H9 (cell line): ENCODE measurements at regions not wholly inside any gene's neighbourhood (a gene's known extent, or its start where the extent isn't known, plus 50 kb on each side); places are given as distances from the start of the nearest gene placed in this dataset.

Source experiments
- DNase-seq: peaks from one replicate; pipeline ENCODE4 v3.0.0-alpha.2; 2017
- H2AFZ ChIP-seq: one replicate; pipeline ENCODE4 v1.6.1; 2013; ENCODE audit warnings: mild to moderate bottlenecking, low read length, control low read depth, moderate library complexity
- H2AK5ac ChIP-seq: 2 replicates; pipeline ENCODE4 v1.6.1; 2013; ENCODE audit warnings: low read length, control low read depth, mixed read lengths; ENCODE audit not compliant: insufficient read length
- H2BK120ac ChIP-seq: one replicate; pipeline ENCODE4 v1.6.1; 2013; ENCODE audit warnings: low read depth, mild to moderate bottlenecking, low read length, control low read depth, inconsistent platforms; ENCODE audit not compliant: poor library complexity, severe bottlenecking
- H2BK12ac ChIP-seq: 2 replicates; pipeline ENCODE4 v1.6.1; 2013; ENCODE audit warnings: low read length, control low read depth, mixed read lengths, low read depth; ENCODE audit not compliant: insufficient read length
- H2BK15ac ChIP-seq: 2 replicates; pipeline ENCODE4 v1.6.1; 2013; ENCODE audit warnings: low read depth, low read length, control low read depth
- H2BK20ac ChIP-seq: one replicate; pipeline ENCODE4 v1.6.1; 2013; ENCODE audit warnings: low read depth, mild to moderate bottlenecking, low read length, control low read depth, inconsistent platforms; ENCODE audit not compliant: poor library complexity, severe bottlenecking
- H2BK5ac ChIP-seq: 2 replicates; pipeline ENCODE4 v1.6.1; 2013; ENCODE audit warnings: low read length, control low read depth, mixed read lengths; ENCODE audit not compliant: insufficient read length
- H3K14ac ChIP-seq: 2 replicates; pipeline ENCODE4 v1.6.1; 2013; ENCODE audit warnings: low read length, control low read depth; ENCODE audit not compliant: insufficient read depth
- H3K18ac ChIP-seq: 2 replicates; pipeline ENCODE4 v1.6.1; 2013; ENCODE audit warnings: low read depth, mild to moderate bottlenecking, mixed read lengths, low read length, control low read depth; ENCODE audit not compliant: insufficient read length
- H3K23ac ChIP-seq: 2 replicates; pipeline ENCODE4 v1.6.1; 2013; ENCODE audit warnings: low read length, control low read depth, mixed read lengths, low read depth; ENCODE audit not compliant: insufficient read length
- H3K23me2 ChIP-seq: 2 replicates; pipeline ENCODE4 v1.6.1; 2013; ENCODE audit warnings: low read depth, mild to moderate bottlenecking, mixed read lengths, low read length, control low read depth; ENCODE audit not compliant: insufficient read length, poor library complexity, severe bottlenecking
- H3K27ac ChIP-seq: 2 replicates; pipeline ENCODE4 v1.5.1; 2013; ENCODE audit warnings: low read length, control low read depth, mixed read lengths, low read depth; ENCODE audit not compliant: insufficient read length
- H3K27me3 ChIP-seq: 2 replicates; pipeline ENCODE4 v1.6.1; 2013; ENCODE audit warnings: low read length, control low read depth, inconsistent platforms; ENCODE audit not compliant: insufficient read depth
- H3K4ac ChIP-seq: 2 replicates; pipeline ENCODE4 v1.6.1; 2013; ENCODE audit warnings: low read depth, mild to moderate bottlenecking, control low read depth, inconsistent platforms, low read length, moderate library complexity
- H3K4me1 ChIP-seq: 2 replicates; pipeline ENCODE4 v1.6.1; 2013; ENCODE audit warnings: low read length, control low read depth, inconsistent platforms; ENCODE audit not compliant: insufficient read depth
- H3K4me2 ChIP-seq: 2 replicates; pipeline ENCODE4 v1.6.1; 2013; ENCODE audit warnings: low read length, control low read depth, mixed read lengths; ENCODE audit not compliant: insufficient read length, insufficient read depth
- H3K56ac ChIP-seq: 2 replicates; pipeline ENCODE4 v1.6.1; 2013; ENCODE audit warnings: low read depth, mild to moderate bottlenecking, mixed read lengths, low read length, control low read depth; ENCODE audit not compliant: insufficient read length
- H3K79me1 ChIP-seq: 2 replicates; pipeline ENCODE4 v1.6.1; 2013; ENCODE audit warnings: low read depth, mild to moderate bottlenecking, moderate library complexity, low read length, control low read depth, inconsistent platforms; ENCODE audit not compliant: insufficient read depth, poor library complexity, severe bottlenecking
- H3K79me2 ChIP-seq: 2 replicates; pipeline ENCODE4 v1.6.1; 2013; ENCODE audit warnings: low read length, control low read depth, inconsistent platforms; ENCODE audit not compliant: insufficient read depth
- H3K9ac ChIP-seq: 2 replicates; pipeline ENCODE4 v1.6.1; 2013; ENCODE audit warnings: low read length, control low read depth, mixed read lengths; ENCODE audit not compliant: insufficient read length; ENCODE audit errors: extremely low read depth
- H3K9me3 ChIP-seq: one replicate; pipeline ENCODE4 v1.6.1; 2013; ENCODE audit warnings: low read depth, low read length, inconsistent platforms; ENCODE audit not compliant: control insufficient read depth
- H3T11ph ChIP-seq: one replicate; pipeline ENCODE4 v1.6.1; 2013; ENCODE audit warnings: mild to moderate bottlenecking, low read length, control low read depth, inconsistent platforms
- H4K20me1 ChIP-seq: one replicate; pipeline ENCODE4 v1.6.1; 2013; ENCODE audit not compliant: control insufficient read depth, insufficient read length, insufficient read depth
- H4K5ac ChIP-seq: 2 replicates; pipeline ENCODE4 v1.6.1; 2013; ENCODE audit warnings: low read depth, mild to moderate bottlenecking, mixed read lengths, low read length, control low read depth; ENCODE audit not compliant: insufficient read length
- H4K8ac ChIP-seq: replicated peaks from 2 replicates; pipeline ENCODE4 v1.6.1; 2013; ENCODE audit warnings: low read length, control low read depth, mixed read lengths, low read depth; ENCODE audit not compliant: insufficient read length
- H4K91ac ChIP-seq: 2 replicates; pipeline ENCODE4 v1.6.1; 2013; ENCODE audit warnings: low read depth, mild to moderate bottlenecking, moderate library complexity, mixed read lengths, low read length, control low read depth; ENCODE audit not compliant: insufficient read length
- H3K27ac Mint-ChIP-seq, 3 experiments: 2 replicates in 2 of 3; 3 replicates in 1 of 3; pipeline ENCODE4 v1.8.0; 2020 to 2021; ENCODE audit warnings: mixed read lengths in 3 of 3, mild to moderate bottlenecking in 1 of 3, moderate library complexity in 1 of 3
- H3K27me3 Mint-ChIP-seq: 2 replicates; pipeline ENCODE4 v1.8.0; 2021; ENCODE audit warnings: low read depth, mild to moderate bottlenecking, moderate library complexity, mixed read lengths
- H3K36me3 Mint-ChIP-seq, 3 experiments: 2 replicates in 2 of 3; 3 replicates in 1 of 3; pipeline ENCODE4 v1.8.0; 2020 to 2021; ENCODE audit warnings: low read depth in 3 of 3, mixed read lengths in 3 of 3; ENCODE audit not compliant: insufficient read depth in 1 of 3
- H3K4me1 Mint-ChIP-seq, 2 experiments: 2 replicates each; pipeline ENCODE4 v1.8.0; 2020; ENCODE audit warnings: mixed read lengths in 2 of 2
- H3K4me3 Mint-ChIP-seq, 2 experiments: 2 replicates in 1 of 2; 3 replicates in 1 of 2; pipeline ENCODE4 v1.8.0; 2020 to 2021; ENCODE audit warnings: mild to moderate bottlenecking in 2 of 2, mixed read lengths in 2 of 2, moderate library complexity in 1 of 2
- H3K9me3 Mint-ChIP-seq, 2 experiments: 2 replicates in 1 of 2; 3 replicates in 1 of 2; pipeline ENCODE4 v1.8.0; 2020; ENCODE audit warnings: mild to moderate bottlenecking in 2 of 2, mixed read lengths in 2 of 2, moderate library complexity in 1 of 2
- WGBS: extraction: QIAGEN DNeasy Blood & Tissue Kit; methylation state at CpG from one replicate; pipeline ENCODE4 v1.1.7; 2013; ENCODE audit warnings: missing lambda C conversion rate, low lambda C conversion rate, mixed read lengths; ENCODE audit not compliant: insufficient read length; ENCODE audit errors: extremely low coverage; 5-methylcytosine and 5-hydroxymethylcytosine counted together
- TF ChIP-seq, protein P1 (sequence below): fragments of 200-600 bp; sonication (generic); conservative IDR thresholded peaks from 3 replicates; pipeline ENCODE4 v1.8.0; 2021; ENCODE audit warnings: antibody characterized with exemption, mild to moderate bottlenecking

DNA sequence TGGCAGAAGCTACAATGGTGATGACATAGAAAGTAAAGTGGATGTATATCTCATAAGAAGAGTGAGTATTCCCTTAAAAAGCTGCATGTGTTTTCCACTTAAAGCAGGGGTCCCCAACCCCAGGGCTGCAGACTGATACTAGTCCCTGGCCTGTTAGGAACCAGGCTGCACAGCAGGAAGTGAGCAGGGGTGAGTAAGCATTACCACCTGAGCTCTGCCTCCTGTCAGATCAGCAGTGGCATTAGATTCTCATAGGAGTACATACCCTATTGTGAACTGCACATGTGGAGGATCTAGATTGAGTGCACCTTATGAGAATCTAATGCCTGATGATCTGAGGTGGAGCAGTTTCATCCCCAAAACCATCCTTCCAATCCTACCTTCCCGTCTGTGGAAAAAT, 126.1 kb upstream of the CMC1 start:
- Histone ChIP-seq H3K27ac (no peak overlapping the region), H3K9ac (no peak overlapping the region), H3K79me1 (no peaks in the 10 kb centered on the region), H3K4me2 (no peak overlapping the region), H3K27me3 (no peaks in the 10 kb centered on the region), H3K23me2 (no peaks in the 10 kb centered on the region), H3K4me1 (peaks cover 6% of the 10 kb centered on the region; the same call in 1 of the 2 replicates), H2BK12ac (no peak overlapping the region), H3K56ac (no peak overlapping the region), H4K5ac (no peak overlapping the region), H2BK5ac (no peak overlapping the region), H4K20me1 (no peaks in the 10 kb centered on the region), H3K79me2 (no peaks in the 10 kb centered on the region), H3K4ac (no peak overlapping the region), H2AK5ac (no peak overlapping the region), H3K18ac (no peak overlapping the region), H2BK120ac (no peak overlapping the region), H2BK20ac (no peak overlapping the region), H3K14ac (no peak overlapping the region), H3T11ph (no peak overlapping the region), H3K9me3 (peaks cover 8% of the 10 kb centered on the region), H4K91ac (no peak overlapping the region), H2AFZ (no peak overlapping the region), H2BK15ac (no peak overlapping the region), H3K23ac (no peak overlapping the region), H4K8ac (no peak overlapping the region)
- Mint-ChIP-seq H3K27ac (no peak overlapping the region), H3K4me1 (peaks cover 16 to 20% of the 10 kb centered on the region in 2 experiments), H3K36me3 (peaks cover 2 to 6% (median 4%) of the 10 kb centered on the region in 3 experiments; a peak in 6 of 7 replicates), H3K9me3 (peaks cover 8 to 10% of the 10 kb centered on the region in 2 experiments), H3K4me3 (no peak overlapping the region), H3K27me3 (no peaks in the 10 kb centered on the region)
- TF ChIP-seq, protein P1, sequence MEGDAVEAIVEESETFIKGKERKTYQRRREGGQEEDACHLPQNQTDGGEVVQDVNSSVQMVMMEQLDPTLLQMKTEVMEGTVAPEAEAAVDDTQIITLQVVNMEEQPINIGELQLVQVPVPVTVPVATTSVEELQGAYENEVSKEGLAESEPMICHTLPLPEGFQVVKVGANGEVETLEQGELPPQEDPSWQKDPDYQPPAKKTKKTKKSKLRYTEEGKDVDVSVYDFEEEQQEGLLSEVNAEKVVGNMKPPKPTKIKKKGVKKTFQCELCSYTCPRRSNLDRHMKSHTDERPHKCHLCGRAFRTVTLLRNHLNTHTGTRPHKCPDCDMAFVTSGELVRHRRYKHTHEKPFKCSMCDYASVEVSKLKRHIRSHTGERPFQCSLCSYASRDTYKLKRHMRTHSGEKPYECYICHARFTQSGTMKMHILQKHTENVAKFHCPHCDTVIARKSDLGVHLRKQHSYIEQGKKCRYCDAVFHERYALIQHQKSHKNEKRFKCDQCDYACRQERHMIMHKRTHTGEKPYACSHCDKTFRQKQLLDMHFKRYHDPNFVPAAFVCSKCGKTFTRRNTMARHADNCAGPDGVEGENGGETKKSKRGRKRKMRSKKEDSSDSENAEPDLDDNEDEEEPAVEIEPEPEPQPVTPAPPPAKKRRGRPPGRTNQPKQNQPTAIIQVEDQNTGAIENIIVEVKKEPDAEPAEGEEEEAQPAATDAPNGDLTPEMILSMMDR = no peak
- DNase-seq = no peak
- WGBS = no CpG with 5 or more reads among the region's 1 CpG
